GM11168 (cell line): ENCODE measurements at regions not wholly inside any gene's neighbourhood (a gene's known extent, or its start where the extent isn't known, plus 50 kb on each side); places are given as distances from the start of the nearest gene placed in this dataset.

Source experiments
- in situ Hi-C: fragments of 300-500 bp; cut with MboI; formaldehyde crosslinking; loops from one replicate; pipeline ENCODE4 v1.12.0; 2022; ENCODE audit warnings: low sequenced_read_pairs; ENCODE audit not compliant: unreplicated experiment

DNA sequence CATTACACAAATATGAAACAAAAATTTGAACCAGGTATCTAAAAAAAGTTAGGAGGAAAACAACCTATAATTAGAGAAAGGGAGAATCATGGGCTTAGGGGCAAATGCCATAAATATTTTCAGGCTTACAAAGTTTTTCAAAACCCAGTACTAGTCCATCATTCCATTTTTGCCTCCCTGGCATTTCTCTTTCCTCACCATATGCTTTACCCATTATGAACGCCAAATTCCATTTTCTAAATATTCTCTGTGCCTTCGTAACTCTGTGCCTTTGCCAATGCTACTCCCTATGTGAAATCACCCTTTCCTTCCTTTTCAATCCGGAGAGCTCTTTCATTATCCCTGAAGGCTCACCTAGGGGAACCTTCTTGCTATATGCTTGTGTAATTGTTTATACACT, 434.1 kb downstream of the ZSWIM6 start:
- in situ Hi-C loops, result no loop called here

DNA sequence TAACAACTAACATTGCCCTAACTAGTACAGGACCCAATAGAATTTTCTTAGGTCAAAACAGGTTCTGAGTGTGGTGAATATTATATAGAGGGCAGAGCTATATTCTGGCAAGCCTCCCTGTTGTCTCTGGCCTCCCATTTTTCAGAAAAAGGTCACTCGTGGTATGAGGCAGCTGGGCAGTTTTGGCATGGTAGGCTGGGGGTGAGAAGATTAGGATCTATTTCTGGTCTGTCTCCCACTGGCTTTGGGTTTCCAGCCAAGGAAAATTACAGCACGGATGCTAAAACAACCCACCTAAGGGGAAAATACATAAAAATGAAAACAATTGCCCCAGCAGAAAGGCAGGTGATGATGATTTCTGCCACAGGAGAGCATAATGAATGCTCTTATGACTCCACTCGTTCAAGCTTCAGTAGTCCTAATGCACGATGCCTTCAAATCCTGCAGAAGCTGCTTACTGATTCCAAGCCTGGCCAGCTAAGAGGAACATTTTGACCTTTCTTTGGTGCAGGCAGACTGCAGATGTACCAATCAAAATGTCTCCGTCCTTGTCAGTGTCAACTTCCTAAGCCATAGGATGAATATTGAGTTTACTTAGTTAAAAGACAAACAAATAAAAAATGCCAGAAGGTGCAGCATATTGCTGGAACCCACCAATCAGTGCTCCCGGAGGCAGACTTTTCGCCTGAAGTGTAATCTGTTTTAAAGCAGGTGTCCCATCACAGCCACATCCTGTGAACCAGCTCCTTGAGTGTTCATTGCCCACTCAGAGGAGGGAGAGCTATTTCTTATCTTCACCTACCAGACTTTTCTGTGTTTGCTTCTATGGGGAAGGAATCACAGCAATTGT, 435.4 kb downstream of the ZSWIM6 start:
- in situ Hi-C loops, result no loop called here

DNA sequence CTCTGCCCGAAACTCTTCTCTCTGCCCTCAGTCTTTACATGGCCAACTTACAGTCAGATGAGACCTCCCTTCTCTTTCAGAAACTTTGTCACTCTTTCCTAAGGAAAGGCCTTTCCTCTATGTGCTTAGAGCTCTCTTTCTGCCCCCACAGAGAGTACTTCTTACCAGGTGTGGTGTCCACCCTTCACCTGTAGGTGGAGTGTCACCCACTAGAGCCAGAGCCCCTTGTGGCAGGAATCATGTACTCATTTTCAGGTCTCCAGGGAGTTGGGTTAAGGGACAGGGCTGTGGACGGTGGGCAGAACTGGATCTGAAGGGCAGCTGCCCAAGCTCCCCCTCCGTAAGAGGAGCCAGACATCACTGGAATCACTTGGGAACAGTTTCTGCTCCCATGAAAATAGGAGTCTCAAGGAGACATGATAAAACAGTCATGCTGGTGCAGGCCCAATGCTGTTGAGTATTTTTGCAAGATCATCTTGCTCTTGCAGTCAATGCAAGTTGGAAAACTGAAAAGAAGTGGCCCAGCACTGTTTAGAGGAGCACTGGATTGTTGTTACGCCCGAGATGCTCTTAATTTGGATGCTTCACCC, 436.7 kb downstream of the ZSWIM6 start:
- in situ Hi-C loops, result no loop called here

DNA sequence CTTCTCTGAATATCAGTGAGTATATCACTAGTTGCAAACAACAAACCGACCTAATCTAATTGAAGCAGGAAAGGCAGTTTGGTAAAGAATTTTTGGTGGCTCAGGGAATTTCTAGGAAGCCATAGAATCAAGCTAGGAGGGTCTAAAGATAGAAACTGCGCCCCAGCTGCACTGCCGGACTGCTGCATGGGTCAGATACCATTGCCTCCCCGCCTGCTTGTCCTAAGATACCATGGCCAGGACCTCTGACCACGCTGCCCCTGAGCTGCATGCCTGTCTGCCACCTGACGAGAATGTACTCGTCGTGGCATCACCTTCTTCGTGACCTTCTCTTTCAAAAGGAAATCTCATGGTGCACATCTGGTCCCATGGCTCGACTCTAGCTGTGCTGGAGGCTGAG, 439.0 kb downstream of the ZSWIM6 start:
- in situ Hi-C loops, result no loop called here

DNA sequence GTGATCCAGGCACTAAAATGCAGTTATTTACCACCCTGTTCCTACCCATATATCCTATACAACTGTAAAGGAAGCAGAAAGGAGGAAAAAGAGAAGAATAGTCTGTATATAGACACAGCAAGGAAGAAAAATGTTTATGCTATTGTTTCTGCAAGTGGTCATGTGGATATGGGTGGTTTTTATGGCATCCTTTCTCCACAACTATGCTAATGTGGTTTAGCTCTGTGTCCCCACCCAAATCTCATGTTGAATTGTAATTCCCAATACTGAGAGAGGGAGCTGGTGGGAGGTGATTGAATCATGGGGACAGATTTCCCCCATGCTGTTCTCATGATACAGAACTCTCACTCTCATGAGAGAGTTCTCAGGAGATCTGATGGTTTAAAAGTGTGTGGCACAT, 439.8 kb downstream of the ZSWIM6 start:
- in situ Hi-C loops, result no loop called here

DNA sequence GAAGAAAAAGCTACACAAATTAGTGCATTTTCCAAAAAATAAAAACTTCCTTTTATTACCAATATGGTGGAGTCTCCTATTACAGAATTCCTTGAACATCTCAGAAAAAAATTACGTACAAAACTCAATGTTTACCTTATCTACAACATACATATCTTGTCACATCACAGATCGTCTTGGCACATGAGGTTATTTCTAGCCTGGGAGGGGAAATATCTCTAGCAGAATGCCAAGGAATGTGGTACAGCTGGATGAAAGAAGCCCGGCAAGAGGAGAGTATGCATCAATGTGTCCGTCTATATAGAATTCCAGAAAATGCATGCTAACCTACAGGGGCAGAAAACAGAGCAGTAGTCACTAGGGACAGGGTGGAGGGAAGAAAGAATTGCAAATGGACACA, 443.8 kb downstream of the ZSWIM6 start:
- in situ Hi-C loops, result no loop called here

DNA sequence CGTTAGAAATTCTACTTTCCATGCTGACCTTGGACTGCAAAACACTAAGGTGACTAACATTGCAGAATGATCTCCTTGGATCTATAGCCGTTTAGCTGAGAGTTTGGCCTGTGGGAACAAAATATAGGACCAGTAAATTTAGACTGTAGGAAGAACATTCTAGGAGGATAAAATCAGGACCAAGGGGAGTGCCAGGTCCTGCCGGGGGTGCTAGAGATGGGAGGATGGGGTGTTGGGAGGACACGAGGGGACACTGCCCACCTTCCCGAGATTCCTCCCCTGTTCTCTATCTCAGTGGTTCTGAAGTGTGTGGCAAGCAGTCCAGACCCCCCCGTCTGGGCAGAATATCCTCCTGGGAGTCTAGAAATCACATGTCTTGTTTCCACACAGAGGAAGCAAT, 445.2 kb downstream of the ZSWIM6 start:
- in situ Hi-C loops, result no loop called here

DNA sequence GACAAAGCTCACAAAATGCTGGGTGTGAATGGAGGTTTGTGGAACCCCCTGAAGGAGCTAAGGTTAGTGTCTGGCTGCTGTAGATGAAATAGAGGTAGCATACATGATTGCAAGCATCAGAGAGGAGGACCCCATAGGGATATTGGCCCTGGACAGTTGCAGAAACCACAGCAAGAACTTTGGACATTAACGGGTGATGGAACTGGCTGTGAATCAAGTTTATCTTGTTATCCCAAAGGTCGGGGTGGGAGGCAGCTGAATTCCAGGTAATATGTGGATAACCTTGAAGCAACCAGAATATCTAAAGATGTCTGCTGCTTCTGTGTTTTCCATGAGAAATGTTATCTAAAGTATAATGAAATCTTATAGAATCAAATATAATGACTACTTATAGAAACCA, 447.7 kb downstream of the ZSWIM6 start:
- in situ Hi-C loops, result no loop called here

DNA sequence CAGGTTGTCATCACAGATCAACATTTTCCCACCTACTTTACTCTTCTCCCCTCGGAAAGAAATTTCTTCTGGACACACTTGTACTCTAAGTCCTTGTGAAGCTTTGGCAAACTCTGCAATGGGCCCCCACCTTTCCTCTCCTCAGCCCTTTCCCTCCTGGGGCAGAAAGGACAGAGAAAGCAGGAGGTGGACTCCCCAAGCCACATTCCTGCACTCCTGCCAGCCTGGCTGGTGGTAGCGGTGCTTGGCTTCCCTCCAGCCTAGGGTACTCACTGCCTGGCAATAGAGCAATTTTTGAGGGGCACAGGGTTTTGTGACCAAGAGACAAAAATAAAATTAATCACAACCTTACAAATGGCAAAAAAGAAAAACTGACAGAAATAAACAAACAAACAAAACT, 451.4 kb downstream of the ZSWIM6 start:
- in situ Hi-C loops, result no loop called here

DNA sequence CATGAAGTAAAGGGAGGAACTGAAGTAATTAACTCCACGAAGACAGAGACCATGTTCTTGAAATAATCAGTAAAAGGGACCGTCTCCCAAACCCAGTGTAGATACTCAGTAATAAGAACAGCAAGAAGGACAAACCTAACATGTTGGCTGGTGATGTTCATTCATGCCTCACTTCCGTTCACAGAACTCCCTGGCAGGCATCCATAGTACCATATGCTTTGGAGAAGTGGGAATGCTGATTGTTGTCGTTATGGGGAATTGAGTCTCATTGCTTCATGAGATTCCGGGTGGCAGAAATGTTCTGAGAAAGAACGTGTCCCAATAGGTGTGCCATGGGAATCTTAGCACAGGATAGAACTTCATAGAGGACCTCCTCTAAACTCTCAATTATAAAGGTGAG, 452.3 kb downstream of the ZSWIM6 start:
- in situ Hi-C loops, result no loop called here

DNA sequence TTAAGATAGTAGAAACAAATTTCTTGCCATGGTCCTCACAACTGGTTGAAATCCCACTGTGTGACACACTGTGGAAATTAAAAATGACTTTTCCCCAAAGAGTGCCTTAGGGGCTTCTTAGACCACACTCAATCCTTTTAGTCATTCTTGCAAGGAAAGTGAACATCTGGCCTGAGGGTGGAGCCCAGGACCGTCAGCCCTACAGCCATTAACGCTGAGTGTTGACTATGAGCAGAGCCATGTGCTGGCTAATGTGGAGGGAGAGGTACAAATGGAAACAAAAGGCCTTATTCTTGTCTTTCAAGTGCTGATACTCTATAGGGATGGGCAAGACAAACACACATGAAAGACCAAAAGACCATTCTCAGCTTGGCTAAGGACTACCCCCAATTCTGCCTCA, 456.5 kb downstream of the ZSWIM6 start:
- in situ Hi-C loops, result no loop called here

DNA sequence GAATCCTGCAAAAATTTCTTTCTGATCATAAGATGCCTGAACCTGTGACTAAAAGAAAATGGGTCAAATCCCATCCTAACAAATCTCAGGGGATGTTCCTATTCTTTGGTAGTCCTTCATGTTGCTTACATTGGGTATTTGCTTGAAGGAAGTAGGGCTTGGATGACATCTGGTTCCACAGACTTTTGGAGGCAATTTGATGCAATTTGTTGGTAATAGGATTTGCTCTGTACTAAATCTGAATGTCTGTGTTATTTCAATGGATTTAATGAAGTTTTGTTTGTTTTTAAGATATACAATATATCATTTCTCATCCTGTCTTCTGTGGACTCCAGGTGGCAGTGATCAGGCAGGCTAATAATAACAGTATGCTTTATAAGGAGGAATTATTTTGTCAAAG, 457.9 kb downstream of the ZSWIM6 start:
- in situ Hi-C loops, result no loop called here

DNA sequence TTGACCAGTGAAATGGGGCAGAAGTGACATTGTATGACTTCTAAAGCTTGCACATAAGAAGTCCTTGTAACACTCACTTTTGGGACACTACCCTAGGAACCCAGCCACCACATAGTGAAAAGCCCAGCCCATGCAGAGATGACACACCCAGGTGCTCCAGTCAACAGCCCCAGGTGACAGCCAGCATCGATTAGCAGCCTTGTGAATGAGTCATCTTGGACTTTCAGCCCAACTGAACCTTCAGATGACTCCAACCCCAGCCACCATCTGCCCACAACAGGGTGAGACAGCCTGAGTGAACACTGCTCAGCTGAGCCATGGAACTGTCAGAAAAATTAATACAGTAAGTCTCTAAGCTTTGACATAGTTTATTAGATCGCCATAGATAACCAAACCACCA, 458.6 kb downstream of the ZSWIM6 start:
- in situ Hi-C loops, result no loop called here

DNA sequence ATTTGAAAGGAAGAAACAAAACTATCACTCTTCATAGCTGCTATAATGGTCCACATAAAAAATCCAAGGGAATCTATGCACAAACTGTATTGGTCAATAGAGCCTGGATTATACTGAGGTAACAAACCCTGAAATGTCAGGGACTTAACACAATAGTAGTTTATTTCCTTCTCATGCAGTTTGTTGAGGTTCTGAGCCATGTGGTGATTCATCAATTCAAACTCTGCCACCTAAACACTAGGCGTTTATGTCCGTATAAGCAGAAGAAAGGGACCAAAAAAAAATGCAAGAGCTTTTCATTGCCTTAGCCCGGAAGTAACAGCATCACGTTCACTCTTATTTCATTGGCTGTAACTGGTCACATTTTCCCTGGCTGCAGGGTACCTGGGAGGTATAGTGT, 464.7 kb downstream of the ZSWIM6 start:
- in situ Hi-C loops, result no loop called here

DNA sequence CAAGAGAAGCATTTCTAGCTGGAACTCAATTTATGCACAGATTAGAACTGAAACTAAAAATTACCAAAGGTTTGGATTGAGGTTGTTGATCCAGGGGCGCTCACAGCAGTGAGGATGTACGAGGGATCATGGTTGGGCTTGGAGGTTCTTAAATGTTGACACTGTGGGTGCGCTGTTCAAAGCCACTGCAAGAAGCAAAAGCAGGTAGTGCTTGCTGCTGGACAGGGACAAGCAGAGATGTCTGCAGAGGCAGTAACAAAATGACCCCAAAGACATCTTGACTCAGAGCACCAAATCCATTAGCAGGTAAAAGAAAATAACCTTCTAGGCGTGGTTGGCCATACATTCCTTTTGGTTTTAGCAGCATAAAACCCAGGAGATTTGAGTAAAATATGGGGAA, 468.4 kb downstream of the ZSWIM6 start:
- in situ Hi-C loops, result no loop called here

DNA sequence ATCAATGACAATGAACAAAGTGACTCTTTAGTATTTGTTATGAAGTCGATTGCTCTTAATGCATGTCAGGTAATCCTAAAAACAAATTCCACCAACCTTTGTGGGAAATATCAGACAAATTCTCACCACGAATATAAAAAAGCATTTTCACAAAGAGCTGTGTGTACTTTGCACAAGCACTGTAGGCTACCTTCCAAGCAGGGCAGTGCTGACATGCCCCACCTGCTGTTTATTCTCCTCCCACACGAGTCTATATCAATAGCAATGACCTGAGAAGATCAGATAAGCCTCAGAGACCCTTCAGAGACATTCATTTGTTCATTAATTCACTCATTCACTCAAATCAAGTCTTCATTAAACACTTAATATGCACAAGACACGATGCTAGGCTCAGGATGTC, 469.1 kb downstream of the ZSWIM6 start:
- in situ Hi-C loops, result no loop called here

DNA sequence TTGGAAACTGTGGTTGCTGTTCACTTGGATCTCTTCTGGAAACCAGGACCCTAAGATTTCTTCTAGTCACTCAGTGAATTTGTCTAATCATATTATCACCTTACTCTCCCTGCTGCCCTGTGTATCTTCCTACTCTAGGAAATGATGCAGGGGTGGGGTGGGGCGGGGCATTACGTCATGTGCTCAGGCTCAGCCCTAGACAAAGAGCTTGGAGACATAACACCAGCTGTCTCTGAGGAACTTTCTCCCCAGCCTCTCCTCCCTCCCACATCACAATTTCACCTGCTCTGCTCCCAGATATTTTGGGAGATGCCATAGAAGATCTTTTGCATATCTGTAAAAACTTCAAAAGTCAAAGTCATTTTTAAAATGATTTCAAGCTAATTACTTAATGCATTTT, 470.4 kb downstream of the ZSWIM6 start:
- in situ Hi-C loops, result no loop called here

DNA sequence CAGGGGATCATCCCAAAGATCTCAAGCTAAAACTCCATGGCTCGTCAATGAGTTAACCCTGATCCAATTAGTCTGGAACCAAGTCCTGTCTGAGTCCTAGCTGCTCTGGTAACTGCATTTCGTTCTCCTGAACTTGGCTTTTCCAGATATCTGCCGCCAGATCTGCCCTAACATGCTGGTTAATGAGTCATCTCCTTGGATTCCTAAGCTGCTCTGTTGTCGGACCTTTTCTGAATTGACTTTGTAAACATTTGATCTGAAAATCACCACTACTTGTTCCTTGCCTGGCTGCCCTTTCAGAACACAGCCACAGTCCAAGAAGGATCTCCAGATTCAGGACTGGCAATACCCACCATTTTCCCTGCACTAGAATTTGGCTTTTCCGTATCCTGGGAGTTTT, 473.0 kb downstream of the ZSWIM6 start:
- in situ Hi-C loops, result no loop called here

DNA sequence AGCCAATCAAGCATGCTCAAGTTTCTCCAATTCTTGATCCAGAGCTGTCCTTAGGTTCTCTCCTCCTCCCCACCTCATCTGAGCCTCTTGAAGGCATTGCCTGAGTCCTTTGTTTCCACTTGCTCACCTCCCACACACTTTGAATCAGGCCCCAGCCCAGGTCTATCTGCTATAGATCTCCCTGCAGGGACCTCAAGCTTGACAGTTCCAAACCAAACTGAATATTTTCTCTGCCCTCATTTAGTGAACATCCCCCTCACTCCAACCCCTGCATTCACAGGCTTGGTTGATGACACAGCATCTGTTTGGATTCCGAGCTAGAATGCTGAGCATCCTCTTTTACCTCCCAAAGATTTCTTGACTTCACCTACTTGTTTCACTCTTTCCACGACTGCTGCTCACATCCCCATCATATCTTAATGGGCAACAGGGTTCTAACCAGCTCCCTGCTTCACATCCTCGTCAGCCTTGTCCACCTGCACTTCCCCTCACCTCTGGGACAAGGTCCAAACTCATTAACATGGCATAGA, 474.5 kb downstream of the ZSWIM6 start:
- in situ Hi-C loops, result no loop called here

DNA sequence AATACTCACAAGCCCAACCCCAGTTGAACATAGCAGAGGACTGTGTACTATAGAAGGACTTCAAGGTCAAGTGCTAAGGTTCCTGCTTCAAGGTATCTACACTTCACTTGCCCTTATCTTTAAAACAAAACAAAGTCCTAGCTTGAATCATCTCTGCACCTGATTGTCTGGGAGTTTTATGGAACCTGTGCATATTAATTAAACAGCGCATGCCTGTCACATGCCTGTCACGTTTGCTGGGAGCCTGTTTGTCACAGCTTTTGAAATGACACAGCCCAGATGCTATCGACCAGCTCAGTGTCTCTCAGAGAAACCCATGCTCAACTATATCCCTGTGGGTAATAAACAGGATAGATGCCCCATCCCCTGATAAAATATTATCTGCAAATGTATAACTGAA, 476.0 kb downstream of the ZSWIM6 start:
- in situ Hi-C loops, result no loop called here

DNA sequence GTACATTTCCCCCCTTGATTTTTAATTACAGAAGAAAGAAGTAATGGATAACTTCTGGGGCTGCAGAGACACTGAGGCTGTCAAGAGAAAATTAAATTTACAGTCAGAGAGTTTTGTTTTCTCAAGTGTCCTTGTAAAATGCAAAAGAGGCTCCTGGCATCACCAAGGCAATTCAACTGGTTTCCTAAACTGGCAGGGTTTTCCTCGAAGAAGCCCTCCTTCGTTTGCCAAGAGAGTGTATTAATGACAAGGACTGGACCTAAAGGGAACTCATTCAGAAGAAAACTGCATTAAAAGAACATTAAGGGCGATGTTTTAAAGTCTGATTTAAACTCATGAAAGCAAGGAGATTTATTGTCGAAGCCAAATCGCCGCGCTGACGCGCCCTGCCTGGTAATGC, 476.9 kb downstream of the ZSWIM6 start:
- in situ Hi-C loops, result no loop called here

DNA sequence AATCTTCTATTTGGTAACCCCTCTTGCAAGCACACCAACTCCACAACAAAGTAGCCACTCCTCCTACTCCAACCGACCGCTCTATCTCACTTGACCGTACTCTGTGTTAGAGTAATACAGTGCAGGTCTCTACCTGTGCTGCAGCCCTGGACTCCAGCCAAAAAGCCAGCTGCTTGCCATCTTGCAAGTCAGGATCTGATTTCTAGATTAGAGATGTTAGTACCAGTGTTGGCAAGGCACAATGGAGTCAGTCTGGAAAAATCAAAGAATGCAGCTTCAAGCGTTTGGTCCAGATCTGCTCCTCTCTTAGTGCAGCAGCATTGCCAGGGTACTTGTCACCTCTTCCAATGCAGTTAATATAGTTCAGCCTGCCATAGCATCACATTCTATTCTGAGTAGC, 477.6 kb downstream of the ZSWIM6 start:
- in situ Hi-C loops, result no loop called here
